ENCODE measurements at regions not wholly inside any gene's neighbourhood (a gene's known extent, or its start where the extent isn't known, plus 50 kb on each side); places are given as distances from the start of the nearest gene placed in this dataset.

DNA sequence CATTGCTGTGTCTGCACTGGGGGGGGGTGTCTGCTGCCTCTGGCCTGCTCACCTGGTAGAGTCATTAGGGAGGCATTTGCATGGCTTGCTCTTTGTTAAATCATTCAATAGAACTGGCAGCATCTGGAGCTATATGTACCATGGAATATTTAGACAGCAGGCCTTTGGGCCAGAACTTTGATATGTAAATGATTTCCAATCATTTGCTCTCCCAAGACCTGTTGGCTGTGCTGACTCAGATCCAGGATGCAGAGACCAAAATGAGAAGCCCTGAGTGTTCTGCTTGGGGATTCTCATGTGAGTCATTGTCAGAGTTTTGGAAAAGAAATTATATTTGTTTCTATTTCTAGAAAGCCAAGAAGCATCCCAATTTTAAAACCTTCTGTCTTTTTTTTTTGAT, 257.6 kb upstream of the IGFBP3 start:
- TF ChIP-seq, protein P1, sequence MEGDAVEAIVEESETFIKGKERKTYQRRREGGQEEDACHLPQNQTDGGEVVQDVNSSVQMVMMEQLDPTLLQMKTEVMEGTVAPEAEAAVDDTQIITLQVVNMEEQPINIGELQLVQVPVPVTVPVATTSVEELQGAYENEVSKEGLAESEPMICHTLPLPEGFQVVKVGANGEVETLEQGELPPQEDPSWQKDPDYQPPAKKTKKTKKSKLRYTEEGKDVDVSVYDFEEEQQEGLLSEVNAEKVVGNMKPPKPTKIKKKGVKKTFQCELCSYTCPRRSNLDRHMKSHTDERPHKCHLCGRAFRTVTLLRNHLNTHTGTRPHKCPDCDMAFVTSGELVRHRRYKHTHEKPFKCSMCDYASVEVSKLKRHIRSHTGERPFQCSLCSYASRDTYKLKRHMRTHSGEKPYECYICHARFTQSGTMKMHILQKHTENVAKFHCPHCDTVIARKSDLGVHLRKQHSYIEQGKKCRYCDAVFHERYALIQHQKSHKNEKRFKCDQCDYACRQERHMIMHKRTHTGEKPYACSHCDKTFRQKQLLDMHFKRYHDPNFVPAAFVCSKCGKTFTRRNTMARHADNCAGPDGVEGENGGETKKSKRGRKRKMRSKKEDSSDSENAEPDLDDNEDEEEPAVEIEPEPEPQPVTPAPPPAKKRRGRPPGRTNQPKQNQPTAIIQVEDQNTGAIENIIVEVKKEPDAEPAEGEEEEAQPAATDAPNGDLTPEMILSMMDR (IDR thresholded peaks at IDR 0.05 in 4 of 5, conservative IDR thresholded peaks at IDR 0.05 in 1 of 5) = no peak
- no peak for TF ChIP-seq POLR2A (IDR thresholded peaks at IDR 0.05)
